ENCODE measurements at regions not wholly inside any gene's neighbourhood (a gene's known extent, or its start where the extent isn't known, plus 50 kb on each side); places are given as distances from the start of the nearest gene placed in this dataset.

- H2AFZ ChIP-seq (ENCODE audit: low read length), result no peak overlapping the region
- 21% methylated on average over 3 of the region's 3 CpGs for WGBS (ENCODE audit: low lambda C conversion rate)
- no peaks in the 10 kb centered on the region for H3K4me1 ChIP-seq (ENCODE audit: insufficient read depth, low read length)
- in situ Hi-C loops (cut with HindIII; ENCODE audit: extremely low pct_ligation_motif_present, low pct_unique_long_range_greater_than_20kb), result no loop called here
- H3K4me3 ChIP-seq (replicated peaks in 1 of 3; ENCODE audit: insufficient read depth in 1 of 3, low read depth in 2 of 3, low read length in 3 of 3), result no peak overlapping the region
- POLR2A ChIA-PET, result no interaction called here
- DNase-seq (ENCODE audit: low spot score) (no peak), FAIRE-seq (no peak), ATAC-seq (no peak)
- H3K36me3 ChIP-seq (replicated peaks in 1 of 2; ENCODE audit: control insufficient read depth in 1 of 2, insufficient read depth in 2 of 2, low read length in 2 of 2), result no peaks in the 10 kb centered on the region
- no peak overlapping the region for H3K4me2 ChIP-seq (ENCODE audit: low read depth, low read length)
- H3K27ac ChIP-seq (ENCODE audit: extremely low read length, insufficient read depth, low read length), result no peak overlapping the region
- TF ChIP-seq USF2 (IDR thresholded peaks at IDR 0.05; ENCODE audit: low read depth, low read length) (no peak), USF2 (CRISPR knock-in tag; IDR thresholded peaks at IDR 0.05; ENCODE audit: borderline replicate concordance) (no peak), ATF7 (IDR thresholded peaks at IDR 0.05) (no peak), ATF7 (CRISPR knock-in tag; IDR thresholded peaks at IDR 0.05) (no peak)
- no peaks in the 10 kb centered on the region for H3K79me2 ChIP-seq (ENCODE audit: insufficient read depth, low read length)
- intact Hi-C loops (cut with micrococcal nuclease; ENCODE audit: unreplicated experiment), result loop anchor here (5.0 kb wide), 1 partner anchor 406 kb away; no protein-coding TSS in a partner anchor
- H4K20me1 ChIP-seq (ENCODE audit: insufficient read depth, low read length), result no peaks in the 10 kb centered on the region
- H3K9ac ChIP-seq (ENCODE audit: insufficient read depth, low read depth, low read length), result no peak overlapping the region
- no TSS peak for BruUV-seq (replicated peaks)
- CTCF ChIA-PET (ENCODE audit: low intra/inter-chr PET ratio, low total read pairs), result no interaction called here
- peaks cover 1 to 10% of the 10 kb centered on the region in 2 experiments; a peak in 2 of 5 replicates for H3K27me3 ChIP-seq (ENCODE audit: control insufficient read depth in 1 of 2, insufficient read depth in 2 of 2, low read length in 2 of 2)
- no peaks in the 10 kb centered on the region for H3K9me3 ChIP-seq (ENCODE audit: low read length)
These were observed 245.0 kb downstream of the KLF13 start for GRCh38 chr15:31571676-31572075.

- in situ Hi-C loops (cut with HindIII; ENCODE audit: extremely low pct_ligation_motif_present, low pct_unique_long_range_greater_than_20kb), result no loop called here
- no peak overlapping the region for H3K27ac ChIP-seq (ENCODE audit: extremely low read length, insufficient read depth, low read length)
- H3K4me2 ChIP-seq (ENCODE audit: low read depth, low read length), result no peak overlapping the region
- DNase-seq (ENCODE audit: low spot score), result no peak
- ChIA-PET CTCF (ENCODE audit: low intra/inter-chr PET ratio, low total read pairs) (no interaction called here), POLR2A (no interaction called here)
- FAIRE-seq, result no peak
- H3K79me2 ChIP-seq (ENCODE audit: insufficient read depth, low read length), result no peaks in the 10 kb centered on the region
- peaks cover 1 to 10% of the 10 kb centered on the region in 2 experiments; a peak in 2 of 5 replicates for H3K27me3 ChIP-seq (ENCODE audit: control insufficient read depth in 1 of 2, insufficient read depth in 2 of 2, low read length in 2 of 2)
- H2AFZ ChIP-seq (ENCODE audit: low read length), result no peak overlapping the region
- no peaks in the 10 kb centered on the region for H3K36me3 ChIP-seq (replicated peaks in 1 of 2; ENCODE audit: control insufficient read depth in 1 of 2, insufficient read depth in 2 of 2, low read length in 2 of 2)
- BruUV-seq (replicated peaks), result no TSS peak
- no peaks in the 10 kb centered on the region for H4K20me1 ChIP-seq (ENCODE audit: insufficient read depth, low read length)
- H3K9ac ChIP-seq (ENCODE audit: insufficient read depth, low read depth, low read length), result no peak overlapping the region
- intact Hi-C loops (cut with micrococcal nuclease; ENCODE audit: unreplicated experiment), result loop anchor here (5.0 kb wide), 1 partner anchor 404 kb away; no protein-coding TSS in a partner anchor
- no peaks in the 10 kb centered on the region for H3K9me3 ChIP-seq (ENCODE audit: low read length)
- H3K4me1 ChIP-seq (ENCODE audit: insufficient read depth, low read length), result no peaks in the 10 kb centered on the region
- 16% methylated on average over 3 of the region's 3 CpGs for WGBS (ENCODE audit: low lambda C conversion rate)
- no peak overlapping the region for H3K4me3 ChIP-seq (replicated peaks in 1 of 3; ENCODE audit: insufficient read depth in 1 of 3, low read depth in 2 of 3, low read length in 3 of 3)
- no peak for ATAC-seq
- TF ChIP-seq KIAA2018 (CRISPR knock-in tag; IDR thresholded peaks at IDR 0.05; ENCODE audit: borderline replicate concordance), result no peak
- TF ChIP-seq ZFP36L1 (CRISPR knock-in tag; IDR thresholded peaks at IDR 0.05), result no peak
- no peak for TF ChIP-seq POGZ (CRISPR knock-in tag; IDR thresholded peaks at IDR 0.05)
- no peak for TF ChIP-seq PRPF4 (IDR thresholded peaks at IDR 0.05; ENCODE audit: low read depth, low read length, poor library complexity, severe bottlenecking)
- TF ChIP-seq MTA3 (CRISPR knock-in tag; IDR thresholded peaks at IDR 0.05), result no peak
These were observed 247.1 kb downstream of the KLF13 start for GRCh38 chr15:31573759-31574158.

Data from HepG2 (cell line).